ENCODE measurements at regions not wholly inside any gene's neighbourhood (a gene's known extent, or its start where the extent isn't known, plus 50 kb on each side); places are given as distances from the start of the nearest gene placed in this dataset.
A peak's percentile ranks its signal among the peaks of the same experiment; 100 is the strongest.

DNA sequence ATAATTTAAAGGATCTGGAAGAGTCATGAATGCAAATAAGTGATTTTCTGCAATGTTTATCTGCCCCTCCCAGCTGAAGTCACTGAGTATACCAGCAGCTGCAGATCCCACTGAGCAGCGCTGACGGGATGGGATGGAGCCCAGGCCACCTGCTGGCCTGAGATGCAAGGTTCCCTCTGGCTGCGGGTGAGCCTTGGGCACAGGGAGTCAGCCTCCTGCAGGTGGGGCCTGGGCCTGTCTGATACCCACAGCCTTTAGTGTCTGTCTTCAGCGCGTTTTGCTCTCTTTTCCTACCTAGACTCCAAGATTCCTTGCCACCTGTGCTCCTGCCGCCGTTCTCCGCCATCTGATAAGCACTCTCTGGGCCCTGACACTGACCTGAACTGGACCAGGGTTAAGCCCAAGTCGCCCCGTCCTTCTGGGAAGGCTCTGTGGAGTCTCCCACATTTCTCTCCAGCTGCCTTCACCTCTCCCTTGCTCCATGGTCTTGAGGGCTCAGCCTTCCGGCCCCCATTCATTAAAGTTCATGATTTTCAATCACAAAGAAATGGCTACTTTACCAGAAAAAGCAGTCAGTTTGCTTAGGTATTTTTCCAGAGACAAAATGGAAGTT lies 223.1 kb upstream of the FAT1 start:
- no peak for DNase-seq (ENCODE audit: insufficient read length, low spot score)
- no peak for FAIRE-seq
- TF ChIP-seq, protein P1, sequence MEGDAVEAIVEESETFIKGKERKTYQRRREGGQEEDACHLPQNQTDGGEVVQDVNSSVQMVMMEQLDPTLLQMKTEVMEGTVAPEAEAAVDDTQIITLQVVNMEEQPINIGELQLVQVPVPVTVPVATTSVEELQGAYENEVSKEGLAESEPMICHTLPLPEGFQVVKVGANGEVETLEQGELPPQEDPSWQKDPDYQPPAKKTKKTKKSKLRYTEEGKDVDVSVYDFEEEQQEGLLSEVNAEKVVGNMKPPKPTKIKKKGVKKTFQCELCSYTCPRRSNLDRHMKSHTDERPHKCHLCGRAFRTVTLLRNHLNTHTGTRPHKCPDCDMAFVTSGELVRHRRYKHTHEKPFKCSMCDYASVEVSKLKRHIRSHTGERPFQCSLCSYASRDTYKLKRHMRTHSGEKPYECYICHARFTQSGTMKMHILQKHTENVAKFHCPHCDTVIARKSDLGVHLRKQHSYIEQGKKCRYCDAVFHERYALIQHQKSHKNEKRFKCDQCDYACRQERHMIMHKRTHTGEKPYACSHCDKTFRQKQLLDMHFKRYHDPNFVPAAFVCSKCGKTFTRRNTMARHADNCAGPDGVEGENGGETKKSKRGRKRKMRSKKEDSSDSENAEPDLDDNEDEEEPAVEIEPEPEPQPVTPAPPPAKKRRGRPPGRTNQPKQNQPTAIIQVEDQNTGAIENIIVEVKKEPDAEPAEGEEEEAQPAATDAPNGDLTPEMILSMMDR (IDR thresholded peaks at IDR 0.05; ENCODE audit: insufficient read depth, missing control alignments) = peak; percentile 36

GRCh38 chr4:186948361-186949242 lies 224.9 kb upstream of the FAT1 start:
- no peak for DNase-seq (ENCODE audit: insufficient read length, low spot score)
- FAIRE-seq = no peak
- TF ChIP-seq, protein P1 (IDR thresholded peaks at IDR 0.05; ENCODE audit: insufficient read depth, missing control alignments) = peak; percentile 44

DNA sequence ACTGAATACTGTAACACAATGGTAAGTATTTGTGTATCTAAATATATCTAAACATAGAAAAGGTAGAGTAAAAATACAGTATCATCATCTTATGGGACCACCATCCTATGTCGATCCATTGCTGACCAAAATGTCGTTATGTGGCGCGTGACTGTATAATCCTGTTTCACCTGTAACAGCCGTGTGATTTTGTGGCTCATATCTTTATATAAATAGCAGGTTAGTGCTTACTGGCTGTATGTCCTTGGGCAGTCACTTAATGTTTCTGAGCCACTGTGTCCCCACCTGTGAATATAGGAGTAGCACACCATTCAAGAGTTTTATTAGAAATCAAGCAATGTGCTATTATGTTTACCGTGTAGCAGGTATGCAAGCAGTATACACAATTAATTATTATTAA lies 226.2 kb upstream of the FAT1 start:
- FAIRE-seq (no peak), DNase-seq (ENCODE audit: insufficient read length, low spot score) (no peak)
- TF ChIP-seq, protein P1 (IDR thresholded peaks at IDR 0.05; ENCODE audit: insufficient read depth, missing control alignments) = no peak

DNA sequence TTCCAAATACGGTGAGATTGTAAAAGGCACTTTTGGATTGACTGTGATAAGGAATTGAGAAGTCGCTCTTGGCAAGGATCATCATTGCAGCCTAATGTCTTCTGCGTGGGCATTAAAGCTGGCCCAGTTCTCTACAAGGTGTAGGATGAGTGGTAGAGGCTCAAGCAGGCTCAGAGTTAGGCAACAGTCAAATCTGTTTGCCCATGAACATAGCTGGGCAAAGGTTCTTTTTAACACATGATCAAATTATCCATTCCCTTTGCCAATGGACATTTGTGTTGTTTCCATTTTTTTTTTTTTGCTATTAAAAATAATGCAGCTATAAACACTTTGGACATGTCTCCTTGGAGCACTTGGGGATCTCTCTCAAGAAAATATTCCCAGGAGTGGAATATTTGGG lies 229.1 kb upstream of the FAT1 start:
- TF ChIP-seq, protein P1 (IDR thresholded peaks at IDR 0.05; ENCODE audit: insufficient read depth, missing control alignments) = no peak
- DNase-seq (ENCODE audit: insufficient read length, low spot score) = no peak
- FAIRE-seq = no peak

- DNase-seq (ENCODE audit: insufficient read length, low spot score) (no peak), FAIRE-seq (no peak)
- TF ChIP-seq, protein P1 (IDR thresholded peaks at IDR 0.05; ENCODE audit: insufficient read depth, missing control alignments) = no peak
Observed at GRCh38 chr4:186953599-186954260, 230.1 kb upstream of the FAT1 start.

DNA sequence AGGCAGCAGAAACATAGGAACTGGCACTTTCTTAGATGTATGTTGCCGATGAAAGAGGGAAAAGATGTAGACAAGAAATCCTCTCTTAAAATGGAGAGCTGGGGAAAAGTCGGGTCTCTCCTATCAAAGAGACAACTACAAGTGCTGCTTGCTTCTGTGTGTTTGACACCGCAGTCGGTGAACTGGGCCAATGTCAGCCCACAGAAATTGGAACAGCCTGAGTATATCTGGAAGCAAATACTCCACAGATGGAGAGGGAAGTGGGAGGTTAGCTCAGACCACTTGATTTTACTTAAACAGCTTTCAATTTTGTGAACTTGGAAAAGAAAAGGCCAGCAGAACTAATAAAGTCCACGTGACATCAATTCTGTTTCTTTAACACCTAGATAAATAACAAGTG lies 230.9 kb upstream of the FAT1 start:
- TF ChIP-seq, protein P1 (IDR thresholded peaks at IDR 0.05; ENCODE audit: insufficient read depth, missing control alignments) = no peak
- no peak for FAIRE-seq
- no peak for DNase-seq (ENCODE audit: insufficient read length, low spot score)
